ENCODE measurements at regions not wholly inside any gene's neighbourhood (a gene's known extent, or its start where the extent isn't known, plus 50 kb on each side); places are given as distances from the start of the nearest gene placed in this dataset.

- POLR2A ChIA-PET = interaction anchor here (0.5 kb wide), 1 partner anchor 334 kb away, joined by 3 read pairs; no protein-coding TSS in a partner anchor
- ATAC-seq = no peak
- CTCF ChIA-PET = no interaction called here
- no peak overlapping the region for H3K27ac Mint-ChIP-seq
- H3K4me3 Mint-ChIP-seq = no peak overlapping the region
- H3K36me3 Mint-ChIP-seq (ENCODE audit: low read depth) = no peaks in the 10 kb centered on the region
- no peaks in the 10 kb centered on the region for H3K9me3 Mint-ChIP-seq (ENCODE audit: insufficient read depth)
- no peaks in the 10 kb centered on the region for H3K4me1 Mint-ChIP-seq (ENCODE audit: low read depth)
- peaks cover 17% of the 10 kb centered on the region for H3K27me3 Mint-ChIP-seq (ENCODE audit: low read depth)
- DNase-seq = no peak
Observed at GRCh38 chr1:209414803-209415329, 168.6 kb upstream of the CAMK1G start.

- ATAC-seq = no peak
- DNase-seq = no peak
- ChIA-PET CTCF (no interaction called here), POLR2A (no interaction called here)
- Mint-ChIP-seq H3K9me3 (ENCODE audit: insufficient read depth) (no peaks in the 10 kb centered on the region), H3K36me3 (ENCODE audit: low read depth) (no peaks in the 10 kb centered on the region), H3K27ac (no peak overlapping the region), H3K4me3 (no peak overlapping the region), H3K27me3 (ENCODE audit: low read depth) (peaks cover 13% of the 10 kb centered on the region), H3K4me1 (ENCODE audit: low read depth) (no peaks in the 10 kb centered on the region)
Observed at GRCh38 chr1:209416039-209416438, 167.5 kb upstream of the CAMK1G start.

- Mint-ChIP-seq H3K36me3 (ENCODE audit: low read depth) (no peaks in the 10 kb centered on the region), H3K27me3 (ENCODE audit: low read depth) (peaks cover 11% of the 10 kb centered on the region), H3K4me1 (ENCODE audit: low read depth) (no peaks in the 10 kb centered on the region), H3K27ac (no peak overlapping the region), H3K4me3 (no peak overlapping the region), H3K9me3 (ENCODE audit: insufficient read depth) (no peaks in the 10 kb centered on the region)
- ATAC-seq = no peak
- DNase-seq = no peak
- ChIA-PET CTCF (no interaction called here), POLR2A (no interaction called here)
Observed at GRCh38 chr1:209416716-209417115, 166.8 kb upstream of the CAMK1G start.

GRCh38 chr1:209417761-209418160 lies 165.8 kb upstream of the CAMK1G start:
- H3K27me3 Mint-ChIP-seq (ENCODE audit: low read depth) = peaks cover 8% of the 10 kb centered on the region
- H3K4me1 Mint-ChIP-seq (ENCODE audit: low read depth) = no peaks in the 10 kb centered on the region
- H3K4me3 Mint-ChIP-seq = no peak overlapping the region
- ChIA-PET POLR2A (no interaction called here), CTCF (no interaction called here)
- no peaks in the 10 kb centered on the region for H3K36me3 Mint-ChIP-seq (ENCODE audit: low read depth)
- H3K27ac Mint-ChIP-seq = no peak overlapping the region
- H3K9me3 Mint-ChIP-seq (ENCODE audit: insufficient read depth) = no peaks in the 10 kb centered on the region
- no peak for ATAC-seq
- no peak for DNase-seq

GRCh38 chr1:209420276-209420675 lies 163.2 kb upstream of the CAMK1G start:
- peaks cover 5% of the 10 kb centered on the region for H3K27me3 Mint-ChIP-seq (ENCODE audit: low read depth)
- ATAC-seq (no peak), DNase-seq (no peak)
- ChIA-PET POLR2A (interaction anchor here (0.7 kb wide), 1 partner anchor 69 kb away, joined by 3 read pairs; no protein-coding TSS in a partner anchor), CTCF (no interaction called here)
- no peak overlapping the region for H3K27ac Mint-ChIP-seq
- H3K36me3 Mint-ChIP-seq (ENCODE audit: low read depth) = no peaks in the 10 kb centered on the region
- H3K9me3 Mint-ChIP-seq (ENCODE audit: insufficient read depth) = no peaks in the 10 kb centered on the region
- no peak overlapping the region for H3K4me3 Mint-ChIP-seq
- H3K4me1 Mint-ChIP-seq (ENCODE audit: low read depth) = no peaks in the 10 kb centered on the region

- CTCF ChIA-PET = no interaction called here
- no peak for ATAC-seq
- Mint-ChIP-seq H3K4me1 (ENCODE audit: low read depth) (peaks cover 6% of the 10 kb centered on the region), H3K27ac (no peak overlapping the region), H3K9me3 (ENCODE audit: insufficient read depth) (no peaks in the 10 kb centered on the region), H3K36me3 (ENCODE audit: low read depth) (no peaks in the 10 kb centered on the region), H3K27me3 (ENCODE audit: low read depth) (peaks cover 7% of the 10 kb centered on the region), H3K4me3 (no peak overlapping the region)
- POLR2A ChIA-PET = no interaction called here
- DNase-seq = no peak
Observed at GRCh38 chr1:209421186-209421585, 162.3 kb upstream of the CAMK1G start.

- peaks cover 7% of the 10 kb centered on the region for H3K27me3 Mint-ChIP-seq (ENCODE audit: low read depth)
- DNase-seq = no peak
- peaks cover 6% of the 10 kb centered on the region for H3K4me1 Mint-ChIP-seq (ENCODE audit: low read depth)
- CTCF ChIA-PET = interaction anchor here (1.1 to 1.2 kb wide), 2 partner anchors 13 to 90 kb away, joined by 3 read pairs; no protein-coding TSS in a partner anchor
- no peaks in the 10 kb centered on the region for H3K9me3 Mint-ChIP-seq (ENCODE audit: insufficient read depth)
- no peak overlapping the region for H3K4me3 Mint-ChIP-seq
- no peaks in the 10 kb centered on the region for H3K36me3 Mint-ChIP-seq (ENCODE audit: low read depth)
- no peak overlapping the region for H3K27ac Mint-ChIP-seq
- no peak for ATAC-seq
- POLR2A ChIA-PET = no interaction called here
Observed at GRCh38 chr1:209421978-209422680, 161.4 kb upstream of the CAMK1G start.

GRCh38 chr1:209425959-209426358 lies 157.6 kb upstream of the CAMK1G start:
- peak; percentile 76 for ATAC-seq
- peak; percentile 25 for DNase-seq
- ChIA-PET POLR2A (no interaction called here), CTCF (no interaction called here)
- Mint-ChIP-seq H3K36me3 (ENCODE audit: low read depth) (no peaks in the 10 kb centered on the region), H3K27me3 (ENCODE audit: low read depth) (peaks cover 7% of the 10 kb centered on the region), H3K27ac (no peak overlapping the region), H3K9me3 (ENCODE audit: insufficient read depth) (no peaks in the 10 kb centered on the region), H3K4me3 (no peak overlapping the region), H3K4me1 (ENCODE audit: low read depth) (peaks cover 6% of the 10 kb centered on the region)

GRCh38 chr1:209427277-209427676 lies 156.2 kb upstream of the CAMK1G start:
- Mint-ChIP-seq H3K4me3 (no peak overlapping the region), H3K4me1 (ENCODE audit: low read depth) (peaks cover 6% of the 10 kb centered on the region), H3K27ac (no peak overlapping the region), H3K27me3 (ENCODE audit: low read depth) (peaks cover 4% of the 10 kb centered on the region), H3K36me3 (ENCODE audit: low read depth) (no peaks in the 10 kb centered on the region), H3K9me3 (ENCODE audit: insufficient read depth) (no peaks in the 10 kb centered on the region)
- POLR2A ChIA-PET = no interaction called here
- CTCF ChIA-PET = no interaction called here
- DNase-seq = no peak
- ATAC-seq = no peak

- Mint-ChIP-seq H3K4me1 (ENCODE audit: low read depth) (peaks cover 6% of the 10 kb centered on the region), H3K27me3 (ENCODE audit: low read depth) (peaks cover 4% of the 10 kb centered on the region), H3K4me3 (no peak overlapping the region), H3K36me3 (ENCODE audit: low read depth) (no peaks in the 10 kb centered on the region), H3K9me3 (ENCODE audit: insufficient read depth) (no peaks in the 10 kb centered on the region), H3K27ac (no peak overlapping the region)
- ChIA-PET POLR2A (no interaction called here), CTCF (no interaction called here)
- DNase-seq = no peak
- ATAC-seq = no peak
Observed at GRCh38 chr1:209427811-209428210, 155.7 kb upstream of the CAMK1G start.

GRCh38 chr1:209428241-209428921 lies 155.1 kb upstream of the CAMK1G start:
- Mint-ChIP-seq H3K36me3 (ENCODE audit: low read depth) (no peaks in the 10 kb centered on the region), H3K9me3 (ENCODE audit: insufficient read depth) (no peaks in the 10 kb centered on the region), H3K4me3 (no peak overlapping the region), H3K27me3 (ENCODE audit: low read depth) (peaks cover 4% of the 10 kb centered on the region), H3K4me1 (ENCODE audit: low read depth) (peaks cover 6% of the 10 kb centered on the region), H3K27ac (no peak overlapping the region)
- ChIA-PET POLR2A (interaction anchor here (0.6 kb wide), 1 partner anchor 43 kb away, joined by 3 read pairs; no protein-coding TSS in a partner anchor), CTCF (no interaction called here)
- no peak for DNase-seq
- ATAC-seq = no peak

GRCh38 chr1:209429611-209430010 lies 153.9 kb upstream of the CAMK1G start:
- DNase-seq = no peak
- H3K4me1 Mint-ChIP-seq (ENCODE audit: low read depth) = peaks cover 6% of the 10 kb centered on the region
- ChIA-PET CTCF (no interaction called here), POLR2A (no interaction called here)
- H3K4me3 Mint-ChIP-seq = no peak overlapping the region
- no peak for ATAC-seq
- no peaks in the 10 kb centered on the region for H3K9me3 Mint-ChIP-seq (ENCODE audit: insufficient read depth)
- H3K27me3 Mint-ChIP-seq (ENCODE audit: low read depth) = peaks cover 2% of the 10 kb centered on the region
- H3K36me3 Mint-ChIP-seq (ENCODE audit: low read depth) = no peaks in the 10 kb centered on the region
- no peak overlapping the region for H3K27ac Mint-ChIP-seq
